Panc1 (cell line): ENCODE measurements at regions not wholly inside any gene's neighbourhood (a gene's known extent, or its start where the extent isn't known, plus 50 kb on each side); places are given as distances from the start of the nearest gene placed in this dataset.

Experiments used
- CTCF ChIP-seq: fragments of 450-650 bp; IDR thresholded peaks from 2 replicates; pipeline ENCODE4 v1.5.1; 2017; ENCODE audit warnings: mild to moderate bottlenecking
- TCF7L2 ChIP-seq: IDR thresholded peaks from 2 replicates; pipeline ENCODE4 v1.6.1; 2011; ENCODE audit warnings: mild to moderate bottlenecking, low read depth, low read length, inconsistent platforms

- TF ChIP-seq CTCF, result no peak
- no peak for TF ChIP-seq TCF7L2
These were observed 280.8 kb downstream of the CDH10 start for GRCh38 chr5:24363789-24364481.
